H1 (cell line): ENCODE measurements at regions not wholly inside any gene's neighbourhood (a gene's known extent, or its start where the extent isn't known, plus 50 kb on each side); places are given as distances from the start of the nearest gene placed in this dataset.

Source experiments
- E2F6 ChIP-seq: IDR thresholded peaks from 2 replicates; pipeline ENCODE4 v1.6.1; 2012; ENCODE audit warnings: inconsistent platforms
- KDM1A ChIP-seq: fragments of 200-600, 300-600 bp; sonication (generic); IDR thresholded peaks from 2 replicates; pipeline ENCODE4 v1.7.1; 2016; ENCODE audit warnings: mild to moderate bottlenecking, low read length, borderline replicate concordance
- KDM4A ChIP-seq: IDR thresholded peaks from one replicate; pipeline ENCODE4 v1.7.1; 2012; ENCODE audit warnings: low read depth, mild to moderate bottlenecking, moderate library complexity, low read length, inconsistent platforms; ENCODE audit not compliant: severe bottlenecking

- no peak for TF ChIP-seq KDM1A
- TF ChIP-seq KDM4A = no peak
- TF ChIP-seq E2F6 = no peak
- TF ChIP-seq, all 59 proteins: peak for 0
Observed at GRCh38 chr6:44522871-44523270, 135.4 kb downstream of the CDC5L start (continued).
